H9 (cell line): ENCODE measurements at regions not wholly inside any gene's neighbourhood (a gene's known extent, or its start where the extent isn't known, plus 50 kb on each side); places are given as distances from the start of the nearest gene placed in this dataset.

Experiments used
- DNase-seq: peaks from one replicate; pipeline ENCODE4 v3.0.0-alpha.2; 2017
- H2AFZ ChIP-seq: one replicate; pipeline ENCODE4 v1.6.1; 2013; ENCODE audit warnings: mild to moderate bottlenecking, low read length, control low read depth, moderate library complexity
- H2AK5ac ChIP-seq: 2 replicates; pipeline ENCODE4 v1.6.1; 2013; ENCODE audit warnings: low read length, control low read depth, mixed read lengths; ENCODE audit not compliant: insufficient read length
- H2BK120ac ChIP-seq: one replicate; pipeline ENCODE4 v1.6.1; 2013; ENCODE audit warnings: low read depth, mild to moderate bottlenecking, low read length, control low read depth, inconsistent platforms; ENCODE audit not compliant: poor library complexity, severe bottlenecking
- H2BK12ac ChIP-seq: 2 replicates; pipeline ENCODE4 v1.6.1; 2013; ENCODE audit warnings: low read length, control low read depth, mixed read lengths, low read depth; ENCODE audit not compliant: insufficient read length
- H2BK15ac ChIP-seq: 2 replicates; pipeline ENCODE4 v1.6.1; 2013; ENCODE audit warnings: low read depth, low read length, control low read depth
- H2BK20ac ChIP-seq: one replicate; pipeline ENCODE4 v1.6.1; 2013; ENCODE audit warnings: low read depth, mild to moderate bottlenecking, low read length, control low read depth, inconsistent platforms; ENCODE audit not compliant: poor library complexity, severe bottlenecking
- H2BK5ac ChIP-seq: 2 replicates; pipeline ENCODE4 v1.6.1; 2013; ENCODE audit warnings: low read length, control low read depth, mixed read lengths; ENCODE audit not compliant: insufficient read length
- H3K14ac ChIP-seq: 2 replicates; pipeline ENCODE4 v1.6.1; 2013; ENCODE audit warnings: low read length, control low read depth; ENCODE audit not compliant: insufficient read depth
- H3K18ac ChIP-seq: 2 replicates; pipeline ENCODE4 v1.6.1; 2013; ENCODE audit warnings: low read depth, mild to moderate bottlenecking, mixed read lengths, low read length, control low read depth; ENCODE audit not compliant: insufficient read length
- H3K23ac ChIP-seq: 2 replicates; pipeline ENCODE4 v1.6.1; 2013; ENCODE audit warnings: low read length, control low read depth, mixed read lengths, low read depth; ENCODE audit not compliant: insufficient read length
- H3K23me2 ChIP-seq: 2 replicates; pipeline ENCODE4 v1.6.1; 2013; ENCODE audit warnings: low read depth, mild to moderate bottlenecking, mixed read lengths, low read length, control low read depth; ENCODE audit not compliant: insufficient read length, poor library complexity, severe bottlenecking
- H3K27ac ChIP-seq: 2 replicates; pipeline ENCODE4 v1.5.1; 2013; ENCODE audit warnings: low read length, control low read depth, mixed read lengths, low read depth; ENCODE audit not compliant: insufficient read length
- H3K27me3 ChIP-seq: 2 replicates; pipeline ENCODE4 v1.6.1; 2013; ENCODE audit warnings: low read length, control low read depth, inconsistent platforms; ENCODE audit not compliant: insufficient read depth
- H3K4ac ChIP-seq: 2 replicates; pipeline ENCODE4 v1.6.1; 2013; ENCODE audit warnings: low read depth, mild to moderate bottlenecking, control low read depth, inconsistent platforms, low read length, moderate library complexity
- H3K4me1 ChIP-seq: 2 replicates; pipeline ENCODE4 v1.6.1; 2013; ENCODE audit warnings: low read length, control low read depth, inconsistent platforms; ENCODE audit not compliant: insufficient read depth
- H3K4me2 ChIP-seq: 2 replicates; pipeline ENCODE4 v1.6.1; 2013; ENCODE audit warnings: low read length, control low read depth, mixed read lengths; ENCODE audit not compliant: insufficient read length, insufficient read depth
- H3K56ac ChIP-seq: 2 replicates; pipeline ENCODE4 v1.6.1; 2013; ENCODE audit warnings: low read depth, mild to moderate bottlenecking, mixed read lengths, low read length, control low read depth; ENCODE audit not compliant: insufficient read length
- H3K79me1 ChIP-seq: 2 replicates; pipeline ENCODE4 v1.6.1; 2013; ENCODE audit warnings: low read depth, mild to moderate bottlenecking, moderate library complexity, low read length, control low read depth, inconsistent platforms; ENCODE audit not compliant: insufficient read depth, poor library complexity, severe bottlenecking
- H3K79me2 ChIP-seq: 2 replicates; pipeline ENCODE4 v1.6.1; 2013; ENCODE audit warnings: low read length, control low read depth, inconsistent platforms; ENCODE audit not compliant: insufficient read depth
- H3K9ac ChIP-seq: 2 replicates; pipeline ENCODE4 v1.6.1; 2013; ENCODE audit warnings: low read length, control low read depth, mixed read lengths; ENCODE audit not compliant: insufficient read length; ENCODE audit errors: extremely low read depth
- H3K9me3 ChIP-seq: one replicate; pipeline ENCODE4 v1.6.1; 2013; ENCODE audit warnings: low read depth, low read length, inconsistent platforms; ENCODE audit not compliant: control insufficient read depth
- H3T11ph ChIP-seq: one replicate; pipeline ENCODE4 v1.6.1; 2013; ENCODE audit warnings: mild to moderate bottlenecking, low read length, control low read depth, inconsistent platforms
- H4K20me1 ChIP-seq: one replicate; pipeline ENCODE4 v1.6.1; 2013; ENCODE audit not compliant: control insufficient read depth, insufficient read length, insufficient read depth
- H4K5ac ChIP-seq: 2 replicates; pipeline ENCODE4 v1.6.1; 2013; ENCODE audit warnings: low read depth, mild to moderate bottlenecking, mixed read lengths, low read length, control low read depth; ENCODE audit not compliant: insufficient read length
- H4K8ac ChIP-seq: replicated peaks from 2 replicates; pipeline ENCODE4 v1.6.1; 2013; ENCODE audit warnings: low read length, control low read depth, mixed read lengths, low read depth; ENCODE audit not compliant: insufficient read length
- H4K91ac ChIP-seq: 2 replicates; pipeline ENCODE4 v1.6.1; 2013; ENCODE audit warnings: low read depth, mild to moderate bottlenecking, moderate library complexity, mixed read lengths, low read length, control low read depth; ENCODE audit not compliant: insufficient read length
- H3K27ac Mint-ChIP-seq, 3 experiments: 2 replicates in 2 of 3; 3 replicates in 1 of 3; pipeline ENCODE4 v1.8.0; 2020 to 2021; ENCODE audit warnings: mixed read lengths in 3 of 3, mild to moderate bottlenecking in 1 of 3, moderate library complexity in 1 of 3
- H3K27me3 Mint-ChIP-seq: 2 replicates; pipeline ENCODE4 v1.8.0; 2021; ENCODE audit warnings: low read depth, mild to moderate bottlenecking, moderate library complexity, mixed read lengths
- H3K36me3 Mint-ChIP-seq, 3 experiments: 2 replicates in 2 of 3; 3 replicates in 1 of 3; pipeline ENCODE4 v1.8.0; 2020 to 2021; ENCODE audit warnings: low read depth in 3 of 3, mixed read lengths in 3 of 3; ENCODE audit not compliant: insufficient read depth in 1 of 3
- H3K4me1 Mint-ChIP-seq, 2 experiments: 2 replicates each; pipeline ENCODE4 v1.8.0; 2020; ENCODE audit warnings: mixed read lengths in 2 of 2
- H3K4me3 Mint-ChIP-seq, 2 experiments: 2 replicates in 1 of 2; 3 replicates in 1 of 2; pipeline ENCODE4 v1.8.0; 2020 to 2021; ENCODE audit warnings: mild to moderate bottlenecking in 2 of 2, mixed read lengths in 2 of 2, moderate library complexity in 1 of 2
- H3K9me3 Mint-ChIP-seq, 2 experiments: 2 replicates in 1 of 2; 3 replicates in 1 of 2; pipeline ENCODE4 v1.8.0; 2020; ENCODE audit warnings: mild to moderate bottlenecking in 2 of 2, mixed read lengths in 2 of 2, moderate library complexity in 1 of 2
- CTCF ChIP-seq: fragments of 200-600 bp; sonication (generic); conservative IDR thresholded peaks from 3 replicates; pipeline ENCODE4 v1.8.0; 2021; ENCODE audit warnings: antibody characterized with exemption, mild to moderate bottlenecking
- WGBS: extraction: QIAGEN DNeasy Blood & Tissue Kit; methylation state at CpG from one replicate; pipeline ENCODE4 v1.1.7; 2013; ENCODE audit warnings: missing lambda C conversion rate, low lambda C conversion rate, mixed read lengths; ENCODE audit not compliant: insufficient read length; ENCODE audit errors: extremely low coverage; 5-methylcytosine and 5-hydroxymethylcytosine counted together

DNA sequence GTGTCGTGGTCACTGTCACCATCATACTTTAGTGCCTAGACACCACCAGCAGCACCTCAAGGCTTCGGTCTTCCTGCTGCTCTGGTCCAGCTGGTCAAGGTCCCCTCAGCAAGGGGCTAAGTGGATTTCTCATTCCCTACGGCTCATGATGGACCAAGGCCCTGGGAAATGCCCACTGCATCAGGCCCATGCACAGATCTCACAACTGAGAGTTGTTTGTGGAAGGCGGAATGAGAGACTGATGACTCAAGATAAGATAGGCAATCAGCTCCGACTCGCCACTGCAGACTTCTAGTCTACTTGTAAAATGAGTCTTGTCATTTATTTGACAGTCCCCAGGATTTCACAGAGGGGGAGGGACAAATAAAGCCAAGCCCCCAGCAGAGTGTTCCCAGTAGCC, 108.4 kb upstream of the TBX20 start:
- Histone ChIP-seq H2BK12ac (no peak overlapping the region), H3K4me1 (no peaks in the 10 kb centered on the region; the same call in 1 of the 2 replicates), H3K27ac (no peak overlapping the region), H3K14ac (no peak overlapping the region), H2BK5ac (no peak overlapping the region), H3T11ph (no peak overlapping the region), H3K79me2 (no peaks in the 10 kb centered on the region), H4K91ac (no peak overlapping the region), H3K18ac (no peak overlapping the region), H2BK15ac (no peak overlapping the region), H2BK20ac (no peak overlapping the region), H4K8ac (no peak overlapping the region), H3K23ac (no peak overlapping the region), H2AFZ (no peak overlapping the region), H4K5ac (no peak overlapping the region), H3K56ac (no peak overlapping the region), H3K9me3 (no peaks in the 10 kb centered on the region), H2BK120ac (no peak overlapping the region), H3K4me2 (no peak overlapping the region), H4K20me1 (no peaks in the 10 kb centered on the region), H3K79me1 (no peaks in the 10 kb centered on the region), H3K9ac (no peak overlapping the region), H3K27me3 (no peaks in the 10 kb centered on the region), H2AK5ac (no peak overlapping the region), H3K4ac (no peak overlapping the region), H3K23me2 (no peaks in the 10 kb centered on the region)
- TF ChIP-seq CTCF, result no peak
- no peak for DNase-seq
- Mint-ChIP-seq H3K36me3 (peaks cover 0 to 6% (median 0%) of the 10 kb centered on the region in 3 experiments; a peak in 3 of 7 replicates), H3K9me3 (peaks cover 4 to 6% of the 10 kb centered on the region in 2 experiments; a peak in 3 of 5 replicates), H3K27ac (no peak overlapping the region), H3K27me3 (peaks cover 27% of the 10 kb centered on the region), H3K4me1 (peaks cover 19 to 20% of the 10 kb centered on the region in 2 experiments), H3K4me3 (no peak overlapping the region)
- no CpG with 5 or more reads among the region's 6 CpGs for WGBS
